OCI-LY1 (cell line): ENCODE measurements at regions not wholly inside any gene's neighbourhood (a gene's known extent, or its start where the extent isn't known, plus 50 kb on each side); places are given as distances from the start of the nearest gene placed in this dataset.

Source experiments
- CTCF ChIP-seq: fragments of 200-600 bp; sonication (generic), shearing (Covaris generic); IDR thresholded peaks from 2 replicates; pipeline ENCODE4 v1.5.1; 2017; ENCODE audit warnings: mild to moderate bottlenecking, antibody characterized with exemption, low read length, moderate library complexity, mixed read lengths
- EZH2 ChIP-seq: fragments of 200-600 bp; sonication (generic), shearing (Covaris generic); IDR thresholded peaks from 2 replicates; pipeline ENCODE4 v1.8.0; 2017; ENCODE audit warnings: borderline replicate concordance, mixed run types, mild to moderate bottlenecking, antibody characterized with exemption, low read length, moderate library complexity, mixed read lengths

GRCh38 chr4:18130256-18130655, 108.7 kb upstream of the LCORL start:
- TF ChIP-seq CTCF (no peak), EZH2 (no peak)
